HCT116 (cell line): ENCODE measurements at regions not wholly inside any gene's neighbourhood (a gene's known extent, or its start where the extent isn't known, plus 50 kb on each side); places are given as distances from the start of the nearest gene placed in this dataset.

Experiments
- CEBPB ChIP-seq: IDR thresholded peaks from 2 replicates; pipeline ENCODE4 v1.6.1; 2012; ENCODE audit warnings: low read depth
- EZH2 ChIP-seq: fragments of 200-600 bp; sonication (generic); IDR thresholded peaks from 2 replicates; pipeline ENCODE4 v1.6.1; 2017; ENCODE audit warnings: antibody characterized with exemption, mixed run types
- EZH2phosphoT487 ChIP-seq: fragments of 200-600 bp; IDR thresholded peaks from 2 replicates; pipeline ENCODE4 v1.6.1; 2018; ENCODE audit warnings: antibody characterized with exemption, borderline replicate concordance
- JUND ChIP-seq: IDR thresholded peaks from 2 replicates; pipeline ENCODE4 v1.6.1; 2012
- POLR2A ChIP-seq: IDR thresholded peaks from 2 replicates; pipeline ENCODE4 v1.7.0; 2011; ENCODE audit warnings: borderline replicate concordance; ENCODE audit not compliant: insufficient read depth, insufficient read length; ENCODE audit errors: extremely low read depth
- POLR2AphosphoS5 ChIP-seq: IDR thresholded peaks from 2 replicates; pipeline ENCODE4 v1.6.1; 2011; ENCODE audit warnings: mild to moderate bottlenecking, low read depth, low read length, moderate library complexity
- SRF ChIP-seq: IDR thresholded peaks from 2 replicates; pipeline ENCODE4 v1.6.1; 2012; ENCODE audit warnings: low read depth
- TCF7L2 ChIP-seq: IDR thresholded peaks from 2 replicates; pipeline ENCODE4 v1.7.0; 2011; ENCODE audit warnings: borderline replicate concordance, inconsistent platforms; ENCODE audit not compliant: insufficient read depth, insufficient read length; ENCODE audit errors: extremely low read depth
- YY1 ChIP-seq: IDR thresholded peaks from 2 replicates; pipeline ENCODE4 v1.6.1; 2011; ENCODE audit warnings: low read length, low read depth, moderate library complexity, mild to moderate bottlenecking; ENCODE audit not compliant: insufficient replicate concordance; ENCODE audit errors: extremely low read depth
- TF ChIP-seq, protein P1 (sequence below), 3 experiments: fragments of 200-600 bp in 1 of 3; sonication (generic) in 1 of 3; IDR thresholded peaks in 2 of 3; conservative IDR thresholded peaks in 1 of 3; 2 replicates each; pipeline ENCODE4 v1.5.1; 2012 to 2017; ENCODE audit warnings: low read depth in 2 of 3, low read length in 2 of 3, antibody characterized with exemption in 1 of 3, borderline replicate concordance in 1 of 3, control low read depth in 1 of 3, mild to moderate bottlenecking in 1 of 3, mixed read lengths in 1 of 3, mixed run types in 1 of 3, moderate library complexity in 1 of 3; ENCODE audit not compliant: insufficient read depth in 1 of 3
- TF ChIP-seq, protein P2 (sequence below): IDR thresholded peaks from 2 replicates; pipeline ENCODE4 v1.6.1; 2012; ENCODE audit warnings: low read depth
- TF ChIP-seq, protein P3 (sequence below): IDR thresholded peaks from 2 replicates; pipeline ENCODE4 v1.6.1; 2012
- TF ChIP-seq, protein P4 (sequence below): IDR thresholded peaks from 2 replicates; pipeline ENCODE4 v1.6.1; 2011; ENCODE audit warnings: mild to moderate bottlenecking, low read length, moderate library complexity; ENCODE audit not compliant: insufficient replicate concordance; ENCODE audit errors: extremely low read depth

DNA sequence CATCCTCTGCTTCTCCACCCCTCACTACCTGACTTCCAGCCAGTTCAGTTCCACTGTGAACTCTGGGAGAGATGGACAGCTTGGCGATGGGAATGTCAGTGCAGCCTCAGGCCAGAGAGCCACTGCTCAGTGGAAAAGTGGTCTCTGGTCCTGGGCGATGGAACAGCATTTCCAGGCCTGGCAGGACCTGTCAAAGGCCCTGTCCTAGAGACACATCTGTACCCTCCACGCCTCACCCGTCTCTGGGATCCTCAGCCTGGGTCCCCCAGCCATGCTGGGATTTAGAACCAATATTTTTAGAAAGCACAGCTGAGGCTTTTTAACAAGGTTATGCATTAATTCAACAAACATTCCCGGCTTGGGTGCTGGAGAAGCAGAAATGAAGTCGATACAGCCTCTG is 165.7 kb downstream of the MN1 start:
- TF ChIP-seq YY1 (no peak), EZH2 (no peak), POLR2A (no peak), POLR2AphosphoS5 (no peak), SRF (no peak), TCF7L2 (no peak), JUND (no peak), CEBPB (no peak), EZH2phosphoT487 (no peak)
- TF ChIP-seq, protein P1, sequence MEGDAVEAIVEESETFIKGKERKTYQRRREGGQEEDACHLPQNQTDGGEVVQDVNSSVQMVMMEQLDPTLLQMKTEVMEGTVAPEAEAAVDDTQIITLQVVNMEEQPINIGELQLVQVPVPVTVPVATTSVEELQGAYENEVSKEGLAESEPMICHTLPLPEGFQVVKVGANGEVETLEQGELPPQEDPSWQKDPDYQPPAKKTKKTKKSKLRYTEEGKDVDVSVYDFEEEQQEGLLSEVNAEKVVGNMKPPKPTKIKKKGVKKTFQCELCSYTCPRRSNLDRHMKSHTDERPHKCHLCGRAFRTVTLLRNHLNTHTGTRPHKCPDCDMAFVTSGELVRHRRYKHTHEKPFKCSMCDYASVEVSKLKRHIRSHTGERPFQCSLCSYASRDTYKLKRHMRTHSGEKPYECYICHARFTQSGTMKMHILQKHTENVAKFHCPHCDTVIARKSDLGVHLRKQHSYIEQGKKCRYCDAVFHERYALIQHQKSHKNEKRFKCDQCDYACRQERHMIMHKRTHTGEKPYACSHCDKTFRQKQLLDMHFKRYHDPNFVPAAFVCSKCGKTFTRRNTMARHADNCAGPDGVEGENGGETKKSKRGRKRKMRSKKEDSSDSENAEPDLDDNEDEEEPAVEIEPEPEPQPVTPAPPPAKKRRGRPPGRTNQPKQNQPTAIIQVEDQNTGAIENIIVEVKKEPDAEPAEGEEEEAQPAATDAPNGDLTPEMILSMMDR (IDR thresholded peaks at IDR 0.05 in 2 of 3, conservative IDR thresholded peaks at IDR 0.05 in 1 of 3; ENCODE audit: borderline replicate concordance in 1 of 3, insufficient read depth in 1 of 3, low read depth in 2 of 3, low read length in 2 of 3), result no peak
- TF ChIP-seq, protein P2, sequence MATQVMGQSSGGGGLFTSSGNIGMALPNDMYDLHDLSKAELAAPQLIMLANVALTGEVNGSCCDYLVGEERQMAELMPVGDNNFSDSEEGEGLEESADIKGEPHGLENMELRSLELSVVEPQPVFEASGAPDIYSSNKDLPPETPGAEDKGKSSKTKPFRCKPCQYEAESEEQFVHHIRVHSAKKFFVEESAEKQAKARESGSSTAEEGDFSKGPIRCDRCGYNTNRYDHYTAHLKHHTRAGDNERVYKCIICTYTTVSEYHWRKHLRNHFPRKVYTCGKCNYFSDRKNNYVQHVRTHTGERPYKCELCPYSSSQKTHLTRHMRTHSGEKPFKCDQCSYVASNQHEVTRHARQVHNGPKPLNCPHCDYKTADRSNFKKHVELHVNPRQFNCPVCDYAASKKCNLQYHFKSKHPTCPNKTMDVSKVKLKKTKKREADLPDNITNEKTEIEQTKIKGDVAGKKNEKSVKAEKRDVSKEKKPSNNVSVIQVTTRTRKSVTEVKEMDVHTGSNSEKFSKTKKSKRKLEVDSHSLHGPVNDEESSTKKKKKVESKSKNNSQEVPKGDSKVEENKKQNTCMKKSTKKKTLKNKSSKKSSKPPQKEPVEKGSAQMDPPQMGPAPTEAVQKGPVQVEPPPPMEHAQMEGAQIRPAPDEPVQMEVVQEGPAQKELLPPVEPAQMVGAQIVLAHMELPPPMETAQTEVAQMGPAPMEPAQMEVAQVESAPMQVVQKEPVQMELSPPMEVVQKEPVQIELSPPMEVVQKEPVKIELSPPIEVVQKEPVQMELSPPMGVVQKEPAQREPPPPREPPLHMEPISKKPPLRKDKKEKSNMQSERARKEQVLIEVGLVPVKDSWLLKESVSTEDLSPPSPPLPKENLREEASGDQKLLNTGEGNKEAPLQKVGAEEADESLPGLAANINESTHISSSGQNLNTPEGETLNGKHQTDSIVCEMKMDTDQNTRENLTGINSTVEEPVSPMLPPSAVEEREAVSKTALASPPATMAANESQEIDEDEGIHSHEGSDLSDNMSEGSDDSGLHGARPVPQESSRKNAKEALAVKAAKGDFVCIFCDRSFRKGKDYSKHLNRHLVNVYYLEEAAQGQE, result no peak
- TF ChIP-seq, protein P3, sequence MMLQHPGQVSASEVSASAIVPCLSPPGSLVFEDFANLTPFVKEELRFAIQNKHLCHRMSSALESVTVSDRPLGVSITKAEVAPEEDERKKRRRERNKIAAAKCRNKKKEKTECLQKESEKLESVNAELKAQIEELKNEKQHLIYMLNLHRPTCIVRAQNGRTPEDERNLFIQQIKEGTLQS, result no peak
- TF ChIP-seq, protein P4, sequence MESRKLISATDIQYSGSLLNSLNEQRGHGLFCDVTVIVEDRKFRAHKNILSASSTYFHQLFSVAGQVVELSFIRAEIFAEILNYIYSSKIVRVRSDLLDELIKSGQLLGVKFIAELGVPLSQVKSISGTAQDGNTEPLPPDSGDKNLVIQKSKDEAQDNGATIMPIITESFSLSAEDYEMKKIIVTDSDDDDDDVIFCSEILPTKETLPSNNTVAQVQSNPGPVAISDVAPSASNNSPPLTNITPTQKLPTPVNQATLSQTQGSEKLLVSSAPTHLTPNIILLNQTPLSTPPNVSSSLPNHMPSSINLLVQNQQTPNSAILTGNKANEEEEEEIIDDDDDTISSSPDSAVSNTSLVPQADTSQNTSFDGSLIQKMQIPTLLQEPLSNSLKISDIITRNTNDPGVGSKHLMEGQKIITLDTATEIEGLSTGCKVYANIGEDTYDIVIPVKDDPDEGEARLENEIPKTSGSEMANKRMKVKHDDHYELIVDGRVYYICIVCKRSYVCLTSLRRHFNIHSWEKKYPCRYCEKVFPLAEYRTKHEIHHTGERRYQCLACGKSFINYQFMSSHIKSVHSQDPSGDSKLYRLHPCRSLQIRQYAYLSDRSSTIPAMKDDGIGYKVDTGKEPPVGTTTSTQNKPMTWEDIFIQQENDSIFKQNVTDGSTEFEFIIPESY, result no peak
